ENCODE measurements at regions not wholly inside any gene's neighbourhood (a gene's known extent, or its start where the extent isn't known, plus 50 kb on each side); places are given as distances from the start of the nearest gene placed in this dataset.

DNA sequence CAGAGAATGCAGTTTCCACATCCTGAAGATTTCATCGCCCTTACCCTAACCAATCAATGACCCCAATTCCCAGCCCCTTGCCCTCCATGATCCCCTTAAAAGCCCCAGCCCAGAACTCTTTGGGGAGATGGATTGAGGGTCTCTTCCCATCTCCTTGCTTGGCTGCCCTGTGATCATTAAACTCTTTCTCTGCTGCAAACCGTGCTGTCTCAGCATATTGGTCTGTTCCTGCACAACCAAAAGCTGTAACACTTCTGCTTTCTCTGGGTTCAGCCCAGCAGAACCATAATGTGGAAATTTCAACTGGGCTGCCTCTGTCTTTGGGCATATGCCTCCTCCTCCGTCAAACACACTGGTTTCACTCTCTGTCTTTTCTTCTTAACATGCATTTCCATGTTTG, 67.0 kb upstream of the NLRP1 start:
- TF ChIP-seq, protein P1, sequence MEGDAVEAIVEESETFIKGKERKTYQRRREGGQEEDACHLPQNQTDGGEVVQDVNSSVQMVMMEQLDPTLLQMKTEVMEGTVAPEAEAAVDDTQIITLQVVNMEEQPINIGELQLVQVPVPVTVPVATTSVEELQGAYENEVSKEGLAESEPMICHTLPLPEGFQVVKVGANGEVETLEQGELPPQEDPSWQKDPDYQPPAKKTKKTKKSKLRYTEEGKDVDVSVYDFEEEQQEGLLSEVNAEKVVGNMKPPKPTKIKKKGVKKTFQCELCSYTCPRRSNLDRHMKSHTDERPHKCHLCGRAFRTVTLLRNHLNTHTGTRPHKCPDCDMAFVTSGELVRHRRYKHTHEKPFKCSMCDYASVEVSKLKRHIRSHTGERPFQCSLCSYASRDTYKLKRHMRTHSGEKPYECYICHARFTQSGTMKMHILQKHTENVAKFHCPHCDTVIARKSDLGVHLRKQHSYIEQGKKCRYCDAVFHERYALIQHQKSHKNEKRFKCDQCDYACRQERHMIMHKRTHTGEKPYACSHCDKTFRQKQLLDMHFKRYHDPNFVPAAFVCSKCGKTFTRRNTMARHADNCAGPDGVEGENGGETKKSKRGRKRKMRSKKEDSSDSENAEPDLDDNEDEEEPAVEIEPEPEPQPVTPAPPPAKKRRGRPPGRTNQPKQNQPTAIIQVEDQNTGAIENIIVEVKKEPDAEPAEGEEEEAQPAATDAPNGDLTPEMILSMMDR (IDR thresholded peaks at IDR 0.05) = no peak
- no peak for TF ChIP-seq EZH2phosphoT487 (IDR thresholded peaks at IDR 0.05)
